Mucosa of descending colon (tissue), 3 donors: ENCODE measurements at regions not wholly inside any gene's neighbourhood (a gene's known extent, or its start where the extent isn't known, plus 50 kb on each side); places are given as distances from the start of the nearest gene placed in this dataset.

Experiments used
- ATAC-seq: fragments of 200-7000 bp; cut with Tn5 transposase; one replicate; pipeline ENCODE4 v1.9.1; 2020; ENCODE audit warnings: mild to moderate bottlenecking, moderate library complexity
- DNase-seq, 3 donors: peaks; one replicate each; pipeline ENCODE4 v3.0.0-alpha.2; 2020
- H3K36me3 ChIP-seq: fragments of 200-600 bp; one replicate; pipeline ENCODE4 v1.8.0; 2021; ENCODE audit warnings: low read depth, mild to moderate bottlenecking
- H3K4me1 ChIP-seq: fragments of 200-600 bp; one replicate; pipeline ENCODE4 v1.8.0; 2021; ENCODE audit warnings: low read depth, mild to moderate bottlenecking
- H3K4me3 ChIP-seq: fragments of 200-600 bp; one replicate; pipeline ENCODE4 v1.8.0; 2021; ENCODE audit warnings: mild to moderate bottlenecking
- H3K9me3 ChIP-seq: fragments of 200-600 bp; one replicate; pipeline ENCODE4 v1.8.0; 2021; ENCODE audit warnings: mild to moderate bottlenecking
- CTCF ChIP-seq: fragments of 200-600 bp; IDR thresholded peaks from one replicate; pipeline ENCODE4 v1.8.0; 2022; ENCODE audit warnings: antibody characterized with exemption, mild to moderate bottlenecking
- intact Hi-C, 2 donors: fragments of 100-400 bp; cut with DNase I in 1 of 2; cut with micrococcal nuclease in 1 of 2; formaldehyde crosslinking; loops; one replicate each; pipeline versions ENCODE4 v1.11.0 to v1.11.1; 2022; cut with DNase I, micrococcal nuclease
- donor health status: DM: no; HTN: no; CAD: no; lungs with moderate emphysema.
- donor health status: DM: no; HTN: no; CAD: no.
- donor health status: DM: no; HTN: yes; CAD: no.

GRCh38 chr4:170398218-170398617 is 308.5 kb upstream of the AADAT start:
- ATAC-seq, result no peak

GRCh38 chr4:170395773-170396172 is 306.0 kb upstream of the AADAT start:
- intact Hi-C loops, result no loop called here
- no peaks in the 10 kb centered on the region for H3K4me1 ChIP-seq

More at GRCh38 chr4:170398218-170398617, 308.5 kb upstream of the AADAT start:
- no peaks in the 10 kb centered on the region for H3K36me3 ChIP-seq
- H3K9me3 ChIP-seq, result no peaks in the 10 kb centered on the region
- intact Hi-C loops, result no loop called here
- H3K4me3 ChIP-seq, result no peak overlapping the region
- no peaks in the 10 kb centered on the region for H3K4me1 ChIP-seq
- no peak for DNase-seq
- no peak for TF ChIP-seq CTCF

GRCh38 chr4:170391066-170391740 is 301.4 kb upstream of the AADAT start:
- no peak for ATAC-seq
- intact Hi-C loops, result no loop called here
- TF ChIP-seq CTCF, result no peak

More at GRCh38 chr4:170395773-170396172, 306.0 kb upstream of the AADAT start:
- Histone ChIP-seq H3K4me3 (no peak overlapping the region), H3K36me3 (no peaks in the 10 kb centered on the region), H3K9me3 (no peaks in the 10 kb centered on the region)
- ATAC-seq, result peak; percentile 54
- DNase-seq, result no peak
- TF ChIP-seq CTCF, result no peak

GRCh38 chr4:170389411-170389810 is 299.7 kb upstream of the AADAT start:
- no peaks in the 10 kb centered on the region for H3K4me1 ChIP-seq
- TF ChIP-seq CTCF, result no peak
- ATAC-seq (no peak), DNase-seq (no peak)
- H3K36me3 ChIP-seq, result no peaks in the 10 kb centered on the region
- no peak overlapping the region for H3K4me3 ChIP-seq
- no peaks in the 10 kb centered on the region for H3K9me3 ChIP-seq
- intact Hi-C loops, result no loop called here

More at GRCh38 chr4:170391066-170391740, 301.4 kb upstream of the AADAT start:
- H3K4me3 ChIP-seq, result no peak overlapping the region
- no peaks in the 10 kb centered on the region for H3K4me1 ChIP-seq
- H3K9me3 ChIP-seq, result no peaks in the 10 kb centered on the region
- no peak for DNase-seq
- H3K36me3 ChIP-seq, result no peaks in the 10 kb centered on the region

GRCh38 chr4:170388255-170388654 is 298.5 kb upstream of the AADAT start:
- H3K9me3 ChIP-seq, result no peaks in the 10 kb centered on the region
- H3K4me3 ChIP-seq, result no peak overlapping the region
- DNase-seq, result no peak
- no peaks in the 10 kb centered on the region for H3K36me3 ChIP-seq
- H3K4me1 ChIP-seq, result no peaks in the 10 kb centered on the region
- no peak for TF ChIP-seq CTCF
- intact Hi-C loops, result no loop called here
- no peak for ATAC-seq

GRCh38 chr4:170386971-170387370 is 297.2 kb upstream of the AADAT start:
- no peak for ATAC-seq
- Histone ChIP-seq H3K9me3 (no peaks in the 10 kb centered on the region), H3K4me1 (no peaks in the 10 kb centered on the region), H3K36me3 (no peaks in the 10 kb centered on the region), H3K4me3 (no peak overlapping the region)
- no peak for DNase-seq
- intact Hi-C loops, result no loop called here
- TF ChIP-seq CTCF, result no peak
